Rectal smooth muscle tissue (tissue), 1 donor: ENCODE measurements at regions not wholly inside any gene's neighbourhood (a gene's known extent, or its start where the extent isn't known, plus 50 kb on each side); places are given as distances from the start of the nearest gene placed in this dataset.
"Not testable (repeated sequence)": the region's sequence is repeated elsewhere in the genome, so short reads cannot be mapped to it uniquely, and the experiment has no call there.

Experiments
- H3K27ac ChIP-seq: one replicate; pipeline ENCODE4 v1.7.0; 2013; ENCODE audit warnings: low read depth, low read length, inconsistent platforms
- H3K27me3 ChIP-seq: one replicate; pipeline ENCODE4 v1.7.0; 2013; ENCODE audit warnings: low read length; ENCODE audit not compliant: control insufficient read depth, insufficient read depth
- H3K36me3 ChIP-seq: one replicate; pipeline ENCODE4 v1.7.0; 2013; ENCODE audit warnings: low read length; ENCODE audit not compliant: control insufficient read depth, insufficient read depth
- H3K4me1 ChIP-seq: one replicate; pipeline ENCODE4 v1.7.0; 2013; ENCODE audit warnings: low read length; ENCODE audit not compliant: control insufficient read depth, insufficient read depth
- H3K4me3 ChIP-seq: one replicate; pipeline ENCODE4 v1.7.0; 2013; ENCODE audit warnings: low read length
- H3K9ac ChIP-seq: one replicate; pipeline ENCODE4 v1.7.0; 2013; ENCODE audit warnings: low read length

- Histone ChIP-seq H3K36me3 (no peaks in the 10 kb centered on the region), H3K9ac (no peak overlapping the region), H3K4me3 (no peak overlapping the region), H3K4me1 (peaks cover 4% of the 10 kb centered on the region), H3K27me3 (no peaks in the 10 kb centered on the region), H3K27ac (no peak overlapping the region)
These were observed 129.5 kb upstream of the ERRFI1 start for GRCh38 chr1:8155528-8156186.

- no peak overlapping the region for H3K4me3 ChIP-seq
- H3K27ac ChIP-seq, result no peak overlapping the region
- no peaks in the 10 kb centered on the region for H3K27me3 ChIP-seq
- no peaks in the 10 kb centered on the region for H3K36me3 ChIP-seq
- no peak overlapping the region for H3K9ac ChIP-seq
- H3K4me1 ChIP-seq, result peaks cover 4% of the 10 kb centered on the region
These were observed 128.5 kb upstream of the ERRFI1 start for GRCh38 chr1:8154621-8155052.

- H3K4me1 ChIP-seq, result peaks cover 4% of the 10 kb centered on the region
- H3K9ac ChIP-seq, result no peak overlapping the region
- H3K27me3 ChIP-seq, result no peaks in the 10 kb centered on the region
- no peak overlapping the region for H3K27ac ChIP-seq
- no peak overlapping the region for H3K4me3 ChIP-seq
- H3K36me3 ChIP-seq, result no peaks in the 10 kb centered on the region
These were observed 127.9 kb upstream of the ERRFI1 start for GRCh38 chr1:8153961-8154360.

GRCh38 chr1:8152731-8153702 lies 126.9 kb upstream of the ERRFI1 start:
- Histone ChIP-seq H3K27me3 (no peaks in the 10 kb centered on the region), H3K9ac (no peak overlapping the region), H3K4me1 (peaks cover 4% of the 10 kb centered on the region), H3K4me3 (no peak overlapping the region), H3K36me3 (no peaks in the 10 kb centered on the region), H3K27ac (no peak overlapping the region)

GRCh38 chr1:8151647-8152046 lies 125.5 kb upstream of the ERRFI1 start:
- H3K4me1 ChIP-seq, result peaks cover 4% of the 10 kb centered on the region
- H3K27ac ChIP-seq, result no peak overlapping the region
- H3K9ac ChIP-seq, result no peak overlapping the region
- no peaks in the 10 kb centered on the region for H3K36me3 ChIP-seq
- H3K4me3 ChIP-seq, result no peak overlapping the region
- H3K27me3 ChIP-seq, result no peaks in the 10 kb centered on the region

GRCh38 chr1:8149756-8150155 lies 123.6 kb upstream of the ERRFI1 start:
- not testable (repeated sequence) for H3K27me3 ChIP-seq, H3K4me3 ChIP-seq, H3K36me3 ChIP-seq, H3K27ac ChIP-seq, H3K9ac ChIP-seq, H3K4me1 ChIP-seq

GRCh38 chr1:8147956-8148355 lies 121.8 kb upstream of the ERRFI1 start:
- Histone ChIP-seq H3K27me3 (no peaks in the 10 kb centered on the region), H3K27ac (no peak overlapping the region), H3K4me1 (no peaks in the 10 kb centered on the region)

GRCh38 chr1:8146257-8146855 lies 120.2 kb upstream of the ERRFI1 start:
- Histone ChIP-seq H3K27ac (no peak overlapping the region), H3K36me3 (no peaks in the 10 kb centered on the region), H3K27me3 (no peaks in the 10 kb centered on the region), H3K4me3 (no peak overlapping the region), H3K9ac (no peak overlapping the region), H3K4me1 (no peaks in the 10 kb centered on the region)

More at GRCh38 chr1:8147956-8148355, 121.8 kb upstream of the ERRFI1 start:
- no peaks in the 10 kb centered on the region for H3K36me3 ChIP-seq
- H3K9ac ChIP-seq, result no peak overlapping the region
- no peak overlapping the region for H3K4me3 ChIP-seq

- H3K36me3 ChIP-seq, result no peaks in the 10 kb centered on the region
- no peaks in the 10 kb centered on the region for H3K4me1 ChIP-seq
- H3K27ac ChIP-seq, result no peak overlapping the region
- no peak overlapping the region for H3K9ac ChIP-seq
- no peak overlapping the region for H3K4me3 ChIP-seq
- H3K27me3 ChIP-seq, result no peaks in the 10 kb centered on the region
These were observed 119.6 kb upstream of the ERRFI1 start for GRCh38 chr1:8145545-8146202.

GRCh38 chr1:8144323-8144722 lies 118.2 kb upstream of the ERRFI1 start:
- Histone ChIP-seq H3K27ac (no peak overlapping the region), H3K9ac (no peak overlapping the region), H3K36me3 (no peaks in the 10 kb centered on the region), H3K4me3 (no peak overlapping the region), H3K27me3 (no peaks in the 10 kb centered on the region), H3K4me1 (no peaks in the 10 kb centered on the region)

- Histone ChIP-seq H3K27ac (no peak overlapping the region), H3K27me3 (no peaks in the 10 kb centered on the region), H3K36me3 (no peaks in the 10 kb centered on the region), H3K4me1 (peaks cover 2% of the 10 kb centered on the region), H3K9ac (no peak overlapping the region), H3K4me3 (no peak overlapping the region)
These were observed 117.0 kb upstream of the ERRFI1 start for GRCh38 chr1:8142955-8143629.

GRCh38 chr1:8139941-8140340 lies 113.8 kb upstream of the ERRFI1 start:
- H3K27me3 ChIP-seq, result no peaks in the 10 kb centered on the region
- no peak overlapping the region for H3K27ac ChIP-seq
- no peak overlapping the region for H3K4me3 ChIP-seq
- H3K4me1 ChIP-seq, result peaks cover 4% of the 10 kb centered on the region
- H3K36me3 ChIP-seq, result no peaks in the 10 kb centered on the region
- no peak overlapping the region for H3K9ac ChIP-seq
